MV-4-11 (cell line): ENCODE measurements at regions not wholly inside any gene's neighbourhood (a gene's known extent, or its start where the extent isn't known, plus 50 kb on each side); places are given as distances from the start of the nearest gene placed in this dataset.
A peak's percentile ranks its signal among the peaks of the same experiment; 100 is the strongest.
"Not testable (repeated sequence)": the region's sequence is repeated elsewhere in the genome, so short reads cannot be mapped to it uniquely, and the experiment has no call there.

ENCODE experiments used
- DNase-seq: peaks from one replicate; lab custom pipeline; 2025; lab: John Stamatoyannopoulos, UW

DNA sequence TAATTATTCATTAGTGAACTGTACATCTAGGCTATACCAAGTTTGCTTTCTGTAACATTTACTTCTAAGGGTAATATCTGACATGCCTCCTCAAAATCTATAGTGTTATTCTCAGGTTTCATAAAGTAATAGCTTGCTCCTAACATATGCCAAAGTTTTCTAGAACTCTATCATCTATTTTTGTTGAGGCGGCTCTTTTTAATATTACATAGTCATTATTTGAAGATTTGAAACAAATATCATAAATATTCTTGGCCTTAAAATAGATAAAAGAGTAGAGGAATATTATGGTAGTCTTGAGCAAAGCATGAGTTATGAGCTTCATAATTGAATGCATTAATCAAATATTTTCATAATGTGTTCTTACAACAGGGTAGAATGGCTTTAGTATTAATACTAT is 327.2 kb upstream of the KCND2 start:
- DNase-seq = no peak

DNA sequence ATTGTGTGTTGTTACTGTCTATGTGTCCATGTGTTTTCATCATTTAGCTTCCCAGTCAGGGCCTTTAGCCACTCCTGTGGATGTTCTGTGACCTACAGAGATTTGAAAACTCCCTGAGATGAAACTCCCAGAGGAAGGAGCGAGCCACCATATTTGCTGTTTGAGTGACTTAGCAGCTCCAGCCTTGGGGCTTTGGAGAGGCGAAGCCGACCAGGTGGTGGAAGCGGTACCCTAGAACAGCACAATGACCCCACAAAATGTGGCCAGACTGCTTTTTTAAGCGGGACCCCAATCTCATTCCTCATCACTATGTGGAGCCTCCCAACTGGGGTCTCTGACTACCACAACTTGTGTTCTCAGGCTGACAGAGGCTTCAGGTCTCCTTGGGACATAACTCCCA is 323.9 kb upstream of the KCND2 start:
- no peak for DNase-seq

DNA sequence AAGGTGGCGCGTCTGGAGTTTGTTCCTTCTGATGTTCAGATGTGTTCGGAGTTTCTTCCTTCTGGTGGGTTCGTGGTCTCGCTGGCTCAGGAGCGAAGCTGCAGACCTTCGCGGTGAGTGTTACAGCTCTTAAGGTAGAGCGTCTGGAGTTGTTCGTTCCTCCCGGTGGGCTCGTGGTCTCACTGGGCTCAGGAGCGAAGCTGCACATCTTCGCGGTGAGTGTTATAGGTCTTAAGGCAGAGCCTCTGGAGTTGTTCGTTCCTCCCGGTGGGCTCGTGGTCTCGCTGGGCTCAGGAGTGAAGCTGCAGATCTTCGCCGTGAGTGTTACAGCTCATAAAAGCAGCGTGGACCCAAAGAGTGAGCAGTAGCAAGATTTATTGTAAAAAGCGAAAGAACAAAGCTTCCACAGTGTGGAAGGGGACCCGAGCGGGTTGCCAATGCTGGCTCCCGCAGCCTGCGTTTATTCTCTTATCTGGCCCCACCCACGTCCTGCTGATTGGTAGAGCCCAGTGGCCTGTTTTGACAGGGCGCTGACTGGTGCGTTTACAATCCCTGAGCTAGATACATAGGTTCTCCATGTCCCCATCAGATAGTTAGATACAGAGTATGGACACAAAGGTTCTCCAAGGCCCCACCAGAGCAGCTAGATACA is 322.5 kb upstream of the KCND2 start:
- not testable (repeated sequence) for DNase-seq

DNA sequence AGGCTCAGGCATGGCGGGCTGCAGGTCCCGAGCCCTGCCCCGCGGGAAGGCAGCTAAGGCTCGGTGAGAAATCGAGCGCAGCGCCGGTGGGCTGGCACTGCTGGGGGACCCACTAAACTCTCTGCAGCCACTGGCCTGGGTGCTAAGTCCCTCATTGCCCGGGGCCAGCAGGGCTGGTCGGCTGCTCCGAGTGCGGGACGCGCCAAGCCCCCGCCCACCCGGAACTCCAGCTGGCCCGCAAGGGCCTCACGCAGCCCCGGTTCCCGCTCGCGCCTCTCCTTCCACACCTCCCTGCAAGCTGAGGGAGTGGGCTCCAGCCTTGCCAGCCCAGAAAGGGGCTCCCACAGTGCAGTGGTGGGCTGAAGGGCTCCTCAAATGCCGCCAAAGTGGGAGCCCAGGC is 321.4 kb upstream of the KCND2 start:
- DNase-seq = not testable (repeated sequence)

DNA sequence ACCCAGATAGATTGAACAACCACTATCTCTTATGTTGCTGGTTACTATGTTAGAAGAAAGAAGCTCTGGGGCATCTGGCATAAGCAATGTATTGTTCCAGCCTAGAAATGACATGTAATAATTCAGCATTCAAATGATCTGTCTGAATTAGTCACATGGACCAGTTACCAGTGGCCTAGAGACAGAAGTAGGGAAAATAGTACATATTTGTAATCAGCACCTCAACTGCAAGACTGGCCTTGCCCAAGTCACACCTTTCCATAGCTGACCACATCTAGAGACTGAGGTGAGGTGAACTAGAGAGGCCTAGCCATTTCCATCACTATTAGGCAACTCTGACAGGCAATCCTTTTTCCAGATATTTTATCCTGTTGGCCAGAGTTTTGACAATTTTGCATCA is 315.6 kb upstream of the KCND2 start:
- no peak for DNase-seq

DNA sequence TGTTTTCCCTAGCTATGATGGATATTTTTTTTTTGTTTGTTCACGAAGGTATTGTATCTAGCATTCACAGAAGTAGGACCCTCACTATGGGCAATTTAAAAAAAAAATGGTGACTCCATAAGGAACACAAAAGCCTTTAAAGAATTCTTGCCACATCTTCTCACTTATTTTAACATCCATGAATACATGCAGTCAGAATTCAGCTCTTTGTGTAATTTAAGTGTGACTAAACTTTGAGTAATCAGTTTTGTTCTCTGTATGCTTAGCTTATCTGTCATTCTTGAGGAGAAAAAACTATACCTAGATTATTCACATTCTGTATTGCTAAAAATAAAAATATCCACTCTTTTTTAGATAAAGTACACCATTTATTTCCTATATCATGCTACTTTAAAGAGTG is 313.2 kb upstream of the KCND2 start:
- DNase-seq = no peak

DNA sequence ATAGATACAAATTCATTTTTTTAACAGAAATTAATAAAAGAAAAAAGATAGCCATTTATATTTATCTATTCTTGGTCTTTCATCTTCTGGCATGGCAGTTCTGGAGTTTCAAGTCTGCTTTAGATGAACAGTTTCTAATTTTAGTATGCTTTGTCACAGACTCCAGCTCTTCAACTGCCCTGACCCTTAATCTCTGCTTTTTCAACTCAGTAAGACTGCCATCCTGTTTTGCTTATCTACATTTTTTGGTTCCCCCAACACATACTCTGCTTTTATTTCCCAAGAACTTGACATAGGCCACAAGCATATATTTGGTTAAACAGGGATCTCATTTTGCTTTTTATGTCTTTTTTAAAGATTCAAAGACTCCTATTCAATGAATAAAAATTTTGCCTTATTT is 309.3 kb upstream of the KCND2 start:
- peak; percentile 18 for DNase-seq

DNA sequence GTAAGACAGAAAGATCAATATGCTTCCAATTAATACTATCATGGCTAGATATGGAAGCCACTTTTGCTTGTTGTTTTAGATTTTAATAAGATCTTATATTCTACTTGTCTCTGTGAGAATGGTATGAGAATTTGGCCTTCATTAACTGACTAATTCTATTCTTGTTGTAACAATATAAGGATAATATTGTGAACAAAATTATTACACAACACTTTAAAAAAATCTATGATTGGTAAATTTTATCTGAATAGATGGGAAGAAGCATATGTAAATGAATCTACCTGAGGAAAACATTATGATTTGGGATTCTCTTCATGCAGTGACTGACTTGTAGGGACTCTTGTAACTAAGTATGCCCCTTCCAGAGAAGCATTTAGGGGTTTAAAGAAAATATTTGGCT is 308.9 kb upstream of the KCND2 start:
- DNase-seq = no peak

DNA sequence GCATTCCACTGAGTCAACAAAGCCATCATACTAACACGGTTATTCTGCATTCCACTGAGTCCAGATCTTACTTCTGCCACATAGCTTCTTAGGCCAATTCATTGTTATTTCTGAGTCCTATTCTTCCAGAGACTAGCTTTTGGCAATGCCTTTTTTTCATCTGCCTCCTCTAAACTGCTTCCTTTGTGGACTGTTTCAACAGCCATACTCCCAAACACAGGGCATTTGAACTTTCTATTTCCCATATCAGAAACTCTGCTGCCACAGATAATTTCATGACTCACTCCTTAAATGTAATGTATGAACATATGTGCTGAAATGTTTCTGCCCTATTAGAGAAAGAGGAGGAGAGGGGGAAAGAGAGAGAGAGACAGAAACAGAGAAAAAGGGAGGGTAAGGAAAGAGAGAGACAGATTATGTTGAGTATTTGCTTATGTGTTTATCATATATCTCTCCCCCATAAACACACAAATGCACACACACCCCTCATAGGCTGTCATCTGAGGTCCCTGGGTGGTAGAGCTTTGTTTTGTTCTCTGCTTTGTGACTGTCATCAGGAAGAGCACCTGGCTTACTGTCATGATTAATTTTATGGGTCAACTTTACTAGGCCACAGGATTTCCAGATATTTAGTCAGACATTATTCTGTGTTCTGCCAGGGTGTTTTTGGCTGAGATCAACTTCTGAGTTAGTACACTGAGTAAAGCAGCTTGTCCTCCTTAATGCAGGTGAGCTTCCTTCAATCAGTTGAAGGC is 308.0 kb upstream of the KCND2 start:
- no peak for DNase-seq

DNA sequence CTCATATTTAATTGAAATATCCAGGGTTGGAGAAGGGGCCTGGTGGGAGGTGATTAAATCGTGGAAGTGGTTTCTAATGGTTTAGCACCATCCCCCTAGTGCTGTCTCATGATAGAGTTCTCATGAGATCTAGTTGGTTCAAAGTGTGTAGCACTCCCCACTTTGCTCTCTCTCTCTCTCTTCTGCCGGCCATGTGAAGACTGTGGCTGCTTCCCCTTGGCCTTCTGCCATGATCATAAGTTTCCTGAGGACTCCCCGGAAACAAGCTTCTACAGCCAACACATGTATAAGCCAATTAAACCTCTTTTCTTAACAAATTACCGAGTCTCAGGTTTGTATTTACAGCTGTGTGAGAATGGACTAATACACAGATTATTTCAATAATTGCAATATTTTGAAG is 305.8 kb upstream of the KCND2 start:
- DNase-seq = no peak

DNA sequence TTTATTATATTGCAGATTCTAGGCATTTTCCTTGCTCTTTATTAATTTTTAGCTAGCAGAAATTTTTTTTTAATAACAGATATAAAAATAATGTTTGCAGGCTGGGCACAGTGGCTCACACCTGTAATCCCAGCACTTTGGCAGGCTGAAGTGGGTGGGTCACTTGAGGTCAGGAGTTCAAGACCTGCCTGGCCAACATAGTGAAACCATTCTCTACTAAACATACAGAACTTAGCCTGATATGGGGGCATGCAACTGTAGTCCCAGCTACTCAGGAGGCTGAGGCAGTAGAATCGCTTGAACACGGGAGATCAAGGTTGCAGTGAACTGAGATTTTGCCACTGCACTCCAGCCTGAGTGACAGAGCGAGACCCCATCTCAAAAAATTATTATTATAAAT is 304.6 kb upstream of the KCND2 start:
- not testable (repeated sequence) for DNase-seq

DNA sequence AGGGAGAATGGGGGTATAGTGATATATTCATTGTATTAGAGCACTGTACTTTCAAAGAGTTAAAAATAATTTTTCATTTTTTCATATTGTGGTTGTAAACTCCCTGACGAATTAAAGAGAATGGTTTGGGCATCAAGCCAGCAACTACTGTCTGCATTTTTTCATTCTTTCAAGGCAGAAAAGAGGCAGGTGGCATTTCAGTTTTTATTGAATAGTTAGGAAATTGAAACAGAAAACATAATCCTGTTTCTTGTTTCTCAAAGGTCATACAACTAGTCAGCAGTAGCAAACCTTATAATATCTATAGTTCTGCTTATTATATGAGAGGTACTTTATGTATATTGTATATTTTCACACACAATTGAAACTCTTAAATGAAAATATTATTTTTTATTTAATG is 303.9 kb upstream of the KCND2 start:
- DNase-seq = no peak

DNA sequence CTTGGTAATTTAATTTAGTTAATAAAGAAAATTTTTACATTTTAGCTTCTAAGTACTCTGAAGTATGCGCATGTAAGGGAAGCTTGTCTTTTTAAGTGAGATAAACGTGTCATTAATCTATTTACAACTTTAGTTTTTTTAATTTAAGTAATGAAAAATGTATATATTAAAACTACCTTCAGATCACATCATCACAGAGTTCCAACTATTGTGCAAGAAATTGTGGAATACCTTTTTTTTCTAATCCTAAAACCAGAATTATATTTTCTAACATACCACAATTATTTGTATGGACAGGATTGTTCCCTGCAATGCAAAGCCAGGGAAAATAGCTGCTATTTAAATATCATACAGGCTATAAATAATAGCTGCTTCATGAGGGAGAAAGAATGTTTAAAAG is 303.2 kb upstream of the KCND2 start:
- DNase-seq = no peak

DNA sequence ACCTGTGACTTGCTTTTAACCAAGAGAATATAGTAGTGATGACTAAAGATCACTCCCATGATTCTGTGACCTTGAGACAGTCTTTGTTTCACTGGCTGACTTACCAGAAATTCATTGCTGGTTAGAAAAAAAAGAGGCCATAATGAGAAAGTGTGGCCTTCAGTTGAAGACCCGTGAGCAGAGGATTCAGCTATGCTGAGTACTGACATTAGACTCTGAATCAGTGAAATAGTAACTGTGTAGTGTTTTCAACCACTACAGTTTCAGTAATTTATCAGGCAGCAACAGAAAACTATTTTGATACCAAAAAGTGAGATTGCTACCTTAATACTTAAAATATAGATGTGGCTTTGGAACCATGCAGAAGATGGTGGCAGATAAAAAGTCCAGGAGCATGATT is 298.0 kb upstream of the KCND2 start:
- DNase-seq = no peak

DNA sequence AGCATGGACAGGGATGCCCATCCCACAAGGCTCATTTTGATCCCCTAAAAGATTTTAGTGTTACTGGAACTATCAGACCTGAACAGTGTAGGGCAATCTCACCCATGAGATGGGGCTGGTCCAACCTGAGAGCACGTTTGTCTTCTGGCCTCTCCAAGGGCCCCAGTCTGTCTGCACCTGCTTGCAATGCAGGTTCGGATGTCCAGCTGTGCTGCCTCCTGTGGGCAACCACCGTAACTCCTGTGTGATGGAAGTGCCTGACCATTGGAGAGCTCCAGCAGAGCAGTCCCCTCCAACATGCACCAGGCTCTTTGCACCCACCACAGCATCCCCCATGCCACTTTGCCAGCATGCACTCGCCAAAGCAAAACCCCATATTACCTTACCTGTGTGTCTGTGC is 290.1 kb upstream of the KCND2 start:
- DNase-seq = no peak

DNA sequence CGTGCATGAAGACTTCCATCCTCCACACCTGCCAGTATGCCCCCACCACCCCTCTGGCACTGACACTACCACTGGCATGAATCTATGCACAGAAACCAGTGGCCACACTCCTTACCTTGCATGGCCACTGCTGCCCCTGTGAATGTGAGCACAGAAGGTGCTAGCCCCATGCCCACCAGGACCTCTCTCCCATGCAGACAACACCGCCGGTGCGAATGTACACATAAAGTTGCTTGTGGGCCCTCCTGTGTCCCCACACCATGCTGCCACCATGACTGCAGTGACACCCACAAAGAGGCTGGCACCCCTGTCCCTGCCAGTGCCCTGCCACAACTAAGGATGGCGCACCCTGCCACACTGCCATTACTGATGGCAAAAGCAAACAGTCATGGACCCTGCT is 289.5 kb upstream of the KCND2 start:
- DNase-seq = no peak

DNA sequence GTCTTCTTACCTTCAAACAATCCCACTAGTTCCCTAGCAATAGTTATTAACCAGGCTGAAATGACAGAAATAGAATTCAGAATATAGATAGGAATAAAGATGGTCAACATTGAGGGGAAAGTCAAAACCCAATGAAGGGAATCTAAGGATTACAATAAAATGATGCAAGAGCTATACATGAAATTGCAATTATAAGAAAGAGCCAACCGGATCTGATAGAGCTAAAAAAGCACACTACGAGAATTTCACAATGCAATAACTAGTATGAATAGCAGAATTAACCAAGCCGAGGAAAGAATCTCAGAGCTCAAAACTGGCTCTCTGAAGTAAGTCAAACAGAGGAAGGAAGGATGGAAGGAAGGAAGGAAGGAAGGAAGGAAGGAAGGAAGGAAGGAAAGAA is 288.7 kb upstream of the KCND2 start:
- no peak for DNase-seq

DNA sequence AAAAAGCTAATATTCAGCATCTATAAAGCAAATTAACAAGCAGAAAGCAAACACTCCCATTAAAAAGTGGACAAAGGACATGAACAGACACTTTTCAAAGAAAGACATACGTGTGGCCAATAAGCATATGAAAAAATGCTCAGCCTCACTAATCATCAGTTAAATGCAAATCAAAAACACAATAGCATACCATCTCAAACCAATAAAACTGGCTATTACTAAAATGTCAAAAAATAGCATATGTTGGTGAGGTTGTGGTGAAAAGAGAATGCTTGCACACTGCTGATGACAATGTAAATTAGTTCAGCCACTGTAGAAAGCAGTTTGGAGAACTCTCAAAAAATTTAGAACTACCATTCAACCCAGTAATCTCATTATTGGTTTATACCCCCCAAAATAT is 284.6 kb upstream of the KCND2 start:
- DNase-seq = no peak

DNA sequence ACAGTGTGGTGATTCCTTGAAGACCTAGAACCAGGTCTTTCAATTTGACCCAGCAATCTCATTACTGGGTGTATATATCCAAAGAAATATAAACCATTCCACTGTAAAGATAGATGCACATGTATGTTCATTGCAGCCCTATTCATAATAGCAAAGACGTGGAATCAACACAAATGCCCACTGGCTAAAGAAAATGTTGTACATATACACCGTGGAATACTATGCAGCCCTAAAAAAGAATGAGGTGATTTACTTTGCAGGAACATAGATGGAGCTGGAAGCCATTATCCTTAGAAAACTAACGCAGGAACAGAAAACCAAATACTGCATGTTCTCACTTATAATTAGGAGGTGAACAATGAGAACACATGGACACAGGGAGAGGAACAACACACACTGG is 278.0 kb upstream of the KCND2 start:
- DNase-seq = no peak

DNA sequence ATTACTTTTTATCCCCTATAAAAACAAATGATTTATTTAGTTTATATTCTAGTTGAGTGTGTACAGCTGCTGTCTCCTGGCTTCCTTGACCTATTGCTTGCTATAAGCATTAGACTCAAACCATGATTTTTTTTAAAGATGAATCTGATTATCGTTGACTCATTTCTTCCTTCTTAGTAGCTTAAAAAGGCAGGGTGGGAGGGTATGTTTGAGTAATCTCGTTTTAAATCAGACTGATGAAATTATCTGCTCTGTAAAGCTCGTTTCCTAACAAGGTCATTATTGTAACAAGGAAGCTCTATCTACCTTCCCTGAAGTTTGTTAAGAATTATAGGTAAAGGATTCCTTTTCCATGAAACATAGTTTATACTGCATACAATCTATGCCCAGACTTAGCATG is 276.3 kb upstream of the KCND2 start:
- DNase-seq = no peak

DNA sequence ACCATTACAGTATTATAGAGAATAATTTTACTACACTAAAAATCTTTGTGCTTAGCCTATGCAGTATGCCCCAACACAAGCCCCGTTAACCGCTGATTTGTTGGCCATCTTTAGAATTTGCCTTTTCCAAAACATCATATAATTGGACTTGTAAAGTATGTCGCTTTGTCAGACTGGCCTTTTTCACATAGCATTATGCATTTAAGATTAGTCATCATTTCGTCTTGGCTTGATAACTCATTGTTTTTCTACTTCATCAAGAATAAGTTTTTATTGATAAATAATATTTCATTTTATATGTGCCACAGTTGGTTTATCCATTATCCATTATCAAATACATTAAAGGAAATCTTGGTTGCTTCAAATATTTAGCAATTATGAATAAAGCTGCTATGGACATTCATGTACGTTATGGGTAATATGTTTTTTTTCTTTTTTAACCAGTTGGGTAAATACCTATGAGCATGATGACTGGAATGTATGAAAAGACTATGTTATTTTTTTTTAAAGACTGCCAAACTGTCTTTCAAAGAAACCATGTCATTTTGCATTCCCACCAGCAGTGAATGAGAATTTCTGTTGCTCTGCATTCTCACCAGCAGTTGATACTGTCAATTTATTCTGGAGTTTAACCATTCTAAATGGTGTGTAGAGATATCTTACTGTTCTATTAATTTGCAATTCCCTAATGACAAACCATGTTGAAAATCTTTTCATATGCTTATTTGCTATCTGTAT is 273.1 kb upstream of the KCND2 start:
- DNase-seq = no peak

DNA sequence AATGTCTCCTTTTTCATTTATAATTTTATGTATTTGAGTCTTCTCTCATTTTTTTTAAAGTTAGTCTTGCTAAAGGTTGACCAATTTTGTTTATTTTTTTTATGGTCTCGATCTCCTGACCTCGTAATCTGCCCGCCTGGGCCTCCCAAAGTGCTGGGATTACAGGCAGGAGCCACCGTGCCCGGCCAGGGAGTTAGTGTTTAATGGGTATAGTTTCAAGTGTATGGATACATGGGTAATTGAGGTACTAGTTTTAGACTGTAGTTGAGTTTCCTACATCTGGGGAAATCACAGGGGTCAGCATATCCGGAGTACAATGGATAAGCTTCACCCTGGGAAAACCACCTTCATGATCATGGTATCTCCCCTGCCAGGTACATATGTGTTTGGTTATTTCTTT is 267.3 kb upstream of the KCND2 start:
- no peak for DNase-seq

DNA sequence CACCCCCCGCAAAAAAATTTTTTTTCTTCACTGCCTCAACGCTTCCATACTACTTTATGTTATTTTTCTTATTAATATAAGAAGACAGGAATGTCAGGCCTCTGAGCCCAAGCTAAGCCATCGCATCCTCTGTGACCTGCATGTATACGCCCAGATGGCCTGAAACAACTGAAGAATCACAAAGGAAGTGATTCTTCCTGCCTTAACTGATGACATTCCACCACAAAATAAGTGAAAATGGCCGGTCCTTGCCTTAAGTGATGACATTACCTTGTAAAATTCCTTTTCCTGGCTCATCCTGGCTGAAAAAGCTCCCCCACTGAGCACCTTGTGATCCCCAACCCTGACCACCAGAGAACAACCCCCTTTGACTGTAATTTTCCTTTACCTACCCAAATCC is 258.7 kb upstream of the KCND2 start:
- not testable (repeated sequence) for DNase-seq
